ENCODE measurements at regions not wholly inside any gene's neighbourhood (a gene's known extent, or its start where the extent isn't known, plus 50 kb on each side); places are given as distances from the start of the nearest gene placed in this dataset.

- no peak for DNase-seq
Observed at GRCh38 chr1:188237573-188238348, 1409.0 kb downstream of the PLA2G4A start.

- peak in 1 of 2 donors; percentile 16 for DNase-seq
Observed at GRCh38 chr1:188240772-188241406, 1412.1 kb downstream of the PLA2G4A start.

- no peak for DNase-seq
Observed at GRCh38 chr1:188241629-188242028, 1412.9 kb downstream of the PLA2G4A start.

- no peak for DNase-seq
Observed at GRCh38 chr1:188243456-188243855, 1414.7 kb downstream of the PLA2G4A start.

GRCh38 chr1:188244681-188245080 is 1415.9 kb downstream of the PLA2G4A start:
- no peak for DNase-seq

- DNase-seq, result no peak
Observed at GRCh38 chr1:188247255-188247654, 1418.5 kb downstream of the PLA2G4A start.

- DNase-seq, result peak; percentile 33 to 41
Observed at GRCh38 chr1:188249811-188250210, 1421.1 kb downstream of the PLA2G4A start.

GRCh38 chr1:188251036-188251435 is 1422.3 kb downstream of the PLA2G4A start:
- no peak for DNase-seq

- DNase-seq, result no peak
Observed at GRCh38 chr1:188261849-188262248, 1433.1 kb downstream of the PLA2G4A start.

- DNase-seq, result no peak
Observed at GRCh38 chr1:188269956-188270355, 1441.2 kb downstream of the PLA2G4A start.

- DNase-seq, result no peak
Observed at GRCh38 chr1:188270497-188270896, 1441.7 kb downstream of the PLA2G4A start.

- DNase-seq, result no peak
Observed at GRCh38 chr1:188277771-188278170, 1449.0 kb downstream of the PLA2G4A start.

- no peak for DNase-seq
Observed at GRCh38 chr1:188281921-188282320, 1453.2 kb downstream of the PLA2G4A start.

GRCh38 chr1:188295157-188295556 is 1466.4 kb downstream of the PLA2G4A start:
- no peak for DNase-seq

- DNase-seq, result no peak
Observed at GRCh38 chr1:188302746-188303145, 1474.0 kb downstream of the PLA2G4A start.

GRCh38 chr1:188314557-188315137 is 1485.9 kb downstream of the PLA2G4A start:
- DNase-seq, result no peak

GRCh38 chr1:188317894-188318293 is 1489.1 kb downstream of the PLA2G4A start:
- no peak for DNase-seq

- DNase-seq, result no peak
Observed at GRCh38 chr1:188325211-188325610, 1496.5 kb downstream of the PLA2G4A start.

GRCh38 chr1:188343914-188344313 is 1515.2 kb downstream of the PLA2G4A start:
- DNase-seq, result no peak

GRCh38 chr1:188350104-188350503 is 1521.4 kb downstream of the PLA2G4A start:
- no peak for DNase-seq

GRCh38 chr1:188355082-188355481 is 1526.3 kb downstream of the PLA2G4A start:
- no peak for DNase-seq

- DNase-seq, result no peak
Observed at GRCh38 chr1:188355847-188356246, 1527.1 kb downstream of the PLA2G4A start.

- no peak for DNase-seq
Observed at GRCh38 chr1:188359315-188359714, 1530.6 kb downstream of the PLA2G4A start.

- DNase-seq, result no peak
Observed at GRCh38 chr1:188363943-188364342, 1535.2 kb downstream of the PLA2G4A start.

All from inflammatory macrophage (primary cell).